HG03280 (cell line): ENCODE measurements at regions not wholly inside any gene's neighbourhood (a gene's known extent, or its start where the extent isn't known, plus 50 kb on each side); places are given as distances from the start of the nearest gene placed in this dataset.

Source experiments
- ATAC-seq: cut with Tn5 transposase; IDR thresholded peaks from one replicate; pipeline ENCODE4 v1.9.1; 2021; ENCODE audit warnings: mild to moderate bottlenecking, moderate library complexity; ENCODE audit not compliant: unreplicated experiment

GRCh38 chr4:136183513-136183912 lies 1348.8 kb downstream of the PCDH18 start:
- no peak for ATAC-seq

- no peak for ATAC-seq
Measured at GRCh38 chr4:136156947-136157346, 1375.3 kb downstream of the PCDH18 start.

GRCh38 chr4:136150046-136150445 lies 1382.2 kb downstream of the PCDH18 start:
- ATAC-seq = no peak

- ATAC-seq = no peak
Measured at GRCh38 chr4:136136601-136137000, 1395.7 kb downstream of the PCDH18 start.

GRCh38 chr4:136124251-136124745 lies 1408.0 kb downstream of the PCDH18 start:
- no peak for ATAC-seq

- ATAC-seq = no peak
Measured at GRCh38 chr4:136121426-136121825, 1410.9 kb downstream of the PCDH18 start.

GRCh38 chr4:136113921-136114320 lies 1418.4 kb downstream of the PCDH18 start:
- ATAC-seq = no peak

GRCh38 chr4:136112116-136112515 lies 1420.2 kb downstream of the PCDH18 start:
- ATAC-seq = no peak

- ATAC-seq = no peak
Measured at GRCh38 chr4:136106753-136107152, 1425.5 kb downstream of the PCDH18 start.

GRCh38 chr4:136103616-136104015 lies 1428.7 kb downstream of the PCDH18 start:
- no peak for ATAC-seq

GRCh38 chr4:136097676-136098075 lies 1434.6 kb downstream of the PCDH18 start:
- no peak for ATAC-seq

- ATAC-seq = no peak
Measured at GRCh38 chr4:136088211-136088867, 1444.0 kb downstream of the PCDH18 start.

- ATAC-seq = no peak
Measured at GRCh38 chr4:136078976-136079375, 1453.3 kb downstream of the PCDH18 start.

GRCh38 chr4:136056748-136057147 lies 1475.5 kb downstream of the PCDH18 start:
- ATAC-seq = no peak

GRCh38 chr4:136055360-136055759 lies 1476.9 kb downstream of the PCDH18 start:
- no peak for ATAC-seq

- ATAC-seq = no peak
Measured at GRCh38 chr4:136036744-136037143, 1495.5 kb downstream of the PCDH18 start.

- ATAC-seq = no peak
Measured at GRCh38 chr4:136032391-136032790, 1499.9 kb downstream of the PCDH18 start.

- ATAC-seq = no peak
Measured at GRCh38 chr4:136025540-136025939, 1506.8 kb downstream of the PCDH18 start.

- ATAC-seq = no peak
Measured at GRCh38 chr4:136017556-136017955, 1514.7 kb downstream of the PCDH18 start.

- ATAC-seq = no peak
Measured at GRCh38 chr4:136012220-136012619, 1520.1 kb downstream of the PCDH18 start.

GRCh38 chr4:136009258-136009832 lies 1522.9 kb downstream of the PCDH18 start:
- no peak for ATAC-seq

GRCh38 chr4:136007991-136008390 lies 1524.3 kb downstream of the PCDH18 start:
- no peak for ATAC-seq

- ATAC-seq = no peak
Measured at GRCh38 chr4:136002316-136002715, 1530.0 kb downstream of the PCDH18 start.
